ENCODE measurements at regions not wholly inside any gene's neighbourhood (a gene's known extent, or its start where the extent isn't known, plus 50 kb on each side); places are given as distances from the start of the nearest gene placed in this dataset.

DNA sequence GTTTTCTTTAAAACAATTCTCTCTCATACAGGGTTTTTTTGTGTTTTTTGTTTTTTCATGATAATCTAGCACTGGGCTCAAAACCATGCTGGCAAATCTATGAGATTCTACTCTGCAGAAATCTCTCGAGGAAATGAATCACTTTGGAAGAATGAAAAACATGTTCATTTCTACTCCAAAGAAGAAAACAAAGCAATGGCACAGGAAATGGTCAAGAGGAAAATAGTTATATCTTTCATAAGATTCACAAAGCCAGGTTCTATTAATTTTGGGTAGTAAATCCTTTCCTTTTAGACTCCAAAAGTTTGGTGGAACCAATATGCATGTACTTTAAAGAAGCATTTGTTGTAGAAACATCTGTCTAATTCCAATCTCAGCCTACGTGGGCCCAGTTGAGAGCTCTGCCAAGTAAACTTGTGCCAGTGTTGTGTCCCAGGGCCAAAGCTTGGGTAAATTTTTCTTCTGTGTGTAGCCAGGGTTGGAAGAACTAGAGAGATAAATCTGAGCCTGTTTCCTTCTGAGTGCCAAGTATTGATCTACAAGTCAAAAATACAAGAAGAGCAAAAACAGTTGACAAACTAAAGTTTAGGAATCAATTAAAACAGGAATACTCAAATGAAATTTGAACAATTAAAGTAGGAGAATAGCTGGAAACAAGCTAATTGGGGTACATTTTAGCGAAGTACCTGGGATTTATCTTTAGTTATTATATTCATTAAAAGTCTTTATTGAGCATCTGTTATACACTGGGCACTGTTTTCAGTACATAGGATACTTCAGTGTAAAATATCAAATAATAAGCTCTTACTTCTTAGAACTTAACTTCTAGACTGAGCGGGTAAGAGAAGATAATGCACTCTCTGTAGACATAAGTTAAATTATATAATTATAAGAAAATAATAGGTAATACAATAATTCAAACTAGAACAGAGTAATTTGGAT, 657.5 kb upstream of the NECTIN3 start:
- POLR2A ChIA-PET, result no interaction called here
- TF ChIP-seq, protein P1, sequence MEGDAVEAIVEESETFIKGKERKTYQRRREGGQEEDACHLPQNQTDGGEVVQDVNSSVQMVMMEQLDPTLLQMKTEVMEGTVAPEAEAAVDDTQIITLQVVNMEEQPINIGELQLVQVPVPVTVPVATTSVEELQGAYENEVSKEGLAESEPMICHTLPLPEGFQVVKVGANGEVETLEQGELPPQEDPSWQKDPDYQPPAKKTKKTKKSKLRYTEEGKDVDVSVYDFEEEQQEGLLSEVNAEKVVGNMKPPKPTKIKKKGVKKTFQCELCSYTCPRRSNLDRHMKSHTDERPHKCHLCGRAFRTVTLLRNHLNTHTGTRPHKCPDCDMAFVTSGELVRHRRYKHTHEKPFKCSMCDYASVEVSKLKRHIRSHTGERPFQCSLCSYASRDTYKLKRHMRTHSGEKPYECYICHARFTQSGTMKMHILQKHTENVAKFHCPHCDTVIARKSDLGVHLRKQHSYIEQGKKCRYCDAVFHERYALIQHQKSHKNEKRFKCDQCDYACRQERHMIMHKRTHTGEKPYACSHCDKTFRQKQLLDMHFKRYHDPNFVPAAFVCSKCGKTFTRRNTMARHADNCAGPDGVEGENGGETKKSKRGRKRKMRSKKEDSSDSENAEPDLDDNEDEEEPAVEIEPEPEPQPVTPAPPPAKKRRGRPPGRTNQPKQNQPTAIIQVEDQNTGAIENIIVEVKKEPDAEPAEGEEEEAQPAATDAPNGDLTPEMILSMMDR (IDR thresholded peaks at IDR 0.05; ENCODE audit: control extremely low read depth, extremely low read depth, low read depth, missing control alignments), result no peak
- CTCF ChIA-PET, result interaction anchor here (1.0 to 1.4 kb wide), 2 partner anchors 9 to 12 kb away, joined by 4 read pairs; no protein-coding TSS in a partner anchor
- DNase-seq (ENCODE audit: extremely low spot score), result no peak

DNA sequence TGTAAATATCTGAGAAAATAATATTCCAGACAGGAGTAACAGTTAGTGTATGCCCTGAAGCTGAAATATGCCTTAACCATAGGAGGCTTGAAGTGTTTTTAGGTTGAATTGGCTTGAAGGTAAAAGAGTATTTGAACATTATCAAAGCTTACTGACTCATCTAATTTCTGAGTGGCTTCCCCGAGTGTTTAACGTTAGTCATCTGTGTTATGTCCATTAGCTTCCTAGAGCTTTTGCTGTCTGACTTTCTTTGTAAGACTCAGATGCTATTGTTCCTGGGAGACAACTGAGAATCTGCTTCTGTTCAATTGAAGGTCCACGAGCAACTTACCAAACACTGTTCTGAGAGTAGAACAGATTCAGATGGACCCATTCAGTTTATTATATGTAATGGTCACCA, 656.8 kb upstream of the NECTIN3 start:
- POLR2A ChIA-PET, result no interaction called here
- no peak for DNase-seq (ENCODE audit: extremely low spot score)
- TF ChIP-seq, protein P1 (IDR thresholded peaks at IDR 0.05; ENCODE audit: control extremely low read depth, extremely low read depth, low read depth, missing control alignments), result no peak
- CTCF ChIA-PET, result interaction anchor here (1.0 to 1.4 kb wide), 2 partner anchors 9 to 12 kb away, joined by 4 read pairs; no protein-coding TSS in a partner anchor

DNA sequence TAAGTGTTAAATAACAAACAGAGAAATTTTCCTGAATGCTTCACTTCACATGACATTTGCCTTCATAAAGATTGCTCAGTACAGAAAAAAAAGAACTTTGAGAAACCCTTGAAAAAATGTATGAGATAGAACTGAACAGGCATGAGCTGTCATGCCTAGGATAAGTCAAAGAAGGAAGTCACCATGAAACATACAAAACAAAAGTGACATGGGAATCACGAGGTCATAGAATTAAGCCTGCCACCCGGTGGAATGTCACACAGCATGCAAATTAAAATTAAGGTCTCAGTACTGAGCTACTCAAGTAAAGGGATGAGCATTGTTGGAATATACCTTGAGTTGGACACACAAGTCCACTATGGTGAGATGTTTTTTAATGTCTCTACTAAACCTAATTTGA, 652.5 kb upstream of the NECTIN3 start:
- CTCF ChIA-PET, result no interaction called here
- POLR2A ChIA-PET, result no interaction called here
- no peak for DNase-seq (ENCODE audit: extremely low spot score)
- TF ChIP-seq, protein P1 (IDR thresholded peaks at IDR 0.05; ENCODE audit: control extremely low read depth, extremely low read depth, low read depth, missing control alignments), result no peak

DNA sequence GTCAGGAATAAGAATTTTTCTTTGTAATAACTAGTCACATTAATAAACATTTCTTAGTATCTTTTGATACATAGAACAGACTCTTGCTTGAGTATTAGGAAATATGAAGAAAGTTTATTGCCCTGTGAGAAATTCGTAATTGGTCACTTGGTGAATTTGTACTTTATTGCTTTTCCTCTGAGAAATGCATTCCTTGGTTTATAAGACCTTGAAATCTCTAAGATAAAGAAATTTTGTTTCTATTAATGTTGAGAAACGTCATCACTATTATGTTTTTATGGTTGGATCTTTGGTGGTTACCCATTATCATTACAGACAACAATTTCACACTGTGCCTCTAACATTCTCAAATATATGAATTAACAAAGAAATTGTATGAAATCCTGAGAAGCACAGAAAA, 652.0 kb upstream of the NECTIN3 start:
- ChIA-PET CTCF (no interaction called here), POLR2A (no interaction called here)
- TF ChIP-seq, protein P1 (IDR thresholded peaks at IDR 0.05; ENCODE audit: control extremely low read depth, extremely low read depth, low read depth, missing control alignments), result no peak
- no peak for DNase-seq (ENCODE audit: extremely low spot score)

GRCh38 chr3:110420158-110420641, 651.4 kb upstream of the NECTIN3 start:
- DNase-seq (ENCODE audit: extremely low spot score), result no peak
- TF ChIP-seq, protein P1 (IDR thresholded peaks at IDR 0.05; ENCODE audit: control extremely low read depth, extremely low read depth, low read depth, missing control alignments), result no peak
- CTCF ChIA-PET, result no interaction called here
- POLR2A ChIA-PET, result no interaction called here

DNA sequence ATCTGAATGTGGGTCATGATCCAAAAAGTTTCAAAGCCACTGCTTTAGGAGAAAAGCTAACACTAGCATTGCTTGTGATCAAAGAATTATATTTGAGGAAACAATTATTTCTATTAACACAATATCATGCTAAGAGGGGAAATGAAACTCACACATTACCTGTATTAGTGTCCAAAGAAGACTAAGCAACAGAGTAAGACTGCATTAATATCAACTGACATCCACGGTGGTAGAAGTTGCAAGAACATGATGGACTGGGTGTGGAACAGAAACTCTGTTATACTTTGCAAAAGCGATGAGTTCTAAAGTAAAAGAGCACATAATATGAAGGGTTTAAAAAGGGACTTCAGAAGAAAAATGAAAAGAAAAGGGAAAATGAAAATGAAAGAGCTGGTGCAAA, 648.3 kb upstream of the NECTIN3 start:
- CTCF ChIA-PET, result interaction anchor here (1.4 to 2.0 kb wide), 2 partner anchors 8 to 18 kb away, joined by 3 to 4 read pairs; no protein-coding TSS in a partner anchor
- no peak for DNase-seq (ENCODE audit: extremely low spot score)
- TF ChIP-seq, protein P1 (IDR thresholded peaks at IDR 0.05; ENCODE audit: control extremely low read depth, extremely low read depth, low read depth, missing control alignments), result no peak
- POLR2A ChIA-PET, result no interaction called here

All from GM10248 (cell line).